HPDE6-E6E7 (cell line): ENCODE measurements at regions not wholly inside any gene's neighbourhood (a gene's known extent, or its start where the extent isn't known, plus 50 kb on each side); places are given as distances from the start of the nearest gene placed in this dataset.

ENCODE experiments used
- DNase-seq: peaks from one replicate; pipeline ENCODE4 v3.0.0; 2011; ENCODE audit warnings: missing footprints; ENCODE audit errors: extremely low spot score

GRCh38 chr1:29548091-29548490, 311.8 kb downstream of the PTPRU start:
- DNase-seq, result no peak

- no peak for DNase-seq
Measured at GRCh38 chr1:29547300-29547699, 311.0 kb downstream of the PTPRU start.

GRCh38 chr1:29546496-29546895, 310.2 kb downstream of the PTPRU start:
- no peak for DNase-seq

- DNase-seq, result no peak
Measured at GRCh38 chr1:29544406-29544805, 308.1 kb downstream of the PTPRU start.

GRCh38 chr1:29543586-29543985, 307.3 kb downstream of the PTPRU start:
- DNase-seq, result no peak

GRCh38 chr1:29542548-29542947, 306.2 kb downstream of the PTPRU start:
- DNase-seq, result no peak

- DNase-seq, result no peak
Measured at GRCh38 chr1:29541631-29542030, 305.3 kb downstream of the PTPRU start.

- no peak for DNase-seq
Measured at GRCh38 chr1:29540801-29541357, 304.6 kb downstream of the PTPRU start.

- no peak for DNase-seq
Measured at GRCh38 chr1:29539971-29540370, 303.6 kb downstream of the PTPRU start.

- DNase-seq, result no peak
Measured at GRCh38 chr1:29538586-29538985, 302.3 kb downstream of the PTPRU start.

GRCh38 chr1:29532751-29533150, 296.4 kb downstream of the PTPRU start:
- DNase-seq, result no peak

GRCh38 chr1:29532285-29532684, 296.0 kb downstream of the PTPRU start:
- DNase-seq, result no peak

- no peak for DNase-seq
Measured at GRCh38 chr1:29531596-29531995, 295.3 kb downstream of the PTPRU start.

GRCh38 chr1:29529677-29530278, 293.5 kb downstream of the PTPRU start:
- DNase-seq, result no peak

GRCh38 chr1:29527314-29528004, 291.1 kb downstream of the PTPRU start:
- DNase-seq, result no peak

GRCh38 chr1:29525941-29526340, 289.6 kb downstream of the PTPRU start:
- DNase-seq, result no peak

GRCh38 chr1:29524285-29525065, 288.2 kb downstream of the PTPRU start:
- no peak for DNase-seq

GRCh38 chr1:29523576-29523975, 287.3 kb downstream of the PTPRU start:
- DNase-seq, result no peak

- DNase-seq, result no peak
Measured at GRCh38 chr1:29523136-29523535, 286.8 kb downstream of the PTPRU start.

GRCh38 chr1:29521811-29522580, 285.7 kb downstream of the PTPRU start:
- DNase-seq, result no peak

- no peak for DNase-seq
Measured at GRCh38 chr1:29521438-29521715, 285.1 kb downstream of the PTPRU start.
